ENCODE measurements at regions not wholly inside any gene's neighbourhood (a gene's known extent, or its start where the extent isn't known, plus 50 kb on each side); places are given as distances from the start of the nearest gene placed in this dataset.

GRCh38 chr1:61533546-61533945 is 191.4 kb downstream of the TM2D1 start (continued):
- no peak for TF ChIP-seq GFI1B (tag by site-specific recombination; IDR thresholded peaks at IDR 0.05)
- TF ChIP-seq ATF2 (tag by site-specific recombination; IDR thresholded peaks at IDR 0.05; ENCODE audit: low read depth): no peak
- TF ChIP-seq ZNF354C (tag by site-specific recombination; IDR thresholded peaks at IDR 0.05; ENCODE audit: borderline replicate concordance, low read depth): no peak
- TF ChIP-seq ZNF529 (tag by site-specific recombination; IDR thresholded peaks at IDR 0.05; ENCODE audit: insufficient replicate concordance): no peak
- TF ChIP-seq ZNF704 (tag by site-specific recombination; IDR thresholded peaks at IDR 0.05): no peak
- TF ChIP-seq TRIM28 (IDR thresholded peaks at IDR 0.05; ENCODE audit: borderline replicate concordance, low read length): no peak
- TF ChIP-seq ZNF292 (tag by site-specific recombination; IDR thresholded peaks at IDR 0.05; ENCODE audit: borderline replicate concordance, low read depth): no peak
- no peak for TF ChIP-seq ZNF335 (tag by site-specific recombination; conservative IDR thresholded peaks at IDR 0.05)
- TF ChIP-seq ZNF791 (tag by site-specific recombination; IDR thresholded peaks at IDR 0.05): no peak
- TF ChIP-seq ZNF580 (tag by site-specific recombination; IDR thresholded peaks at IDR 0.05): no peak
- no peak for TF ChIP-seq ZNF518A (tag by site-specific recombination; conservative IDR thresholded peaks at IDR 0.05; ENCODE audit: low read depth)

- ChIA-PET POLR2A (no interaction called here), CTCF (interaction anchor here (0.9 kb wide), 1 partner anchor 58 kb away, joined by 3 read pairs; no protein-coding TSS in a partner anchor)
- H3K4me3 ChIP-seq (ENCODE audit: low read depth, low read length): no peak overlapping the region
- no peak overlapping the region for H3K27ac ChIP-seq (ENCODE audit: extremely low read depth, low read depth, low read length)
- H3K36me3 ChIP-seq (ENCODE audit: control insufficient read depth in 2 of 2, insufficient read depth in 1 of 2, low read length in 2 of 2): no peaks in the 10 kb centered on the region
- H3K4me1 ChIP-seq (ENCODE audit: control insufficient read depth, insufficient read depth, low read length): no peaks in the 10 kb centered on the region
- H3K9me3 ChIP-seq (ENCODE audit: control insufficient read depth, insufficient read depth, low read depth, low read length): no peaks in the 10 kb centered on the region
- TF ChIP-seq REPIN1 (tag by site-specific recombination; IDR thresholded peaks at IDR 0.05; ENCODE audit: low read depth): no peak
- no peak for TF ChIP-seq SCRT1 (tag by site-specific recombination; IDR thresholded peaks at IDR 0.05; ENCODE audit: borderline replicate concordance)
- TF ChIP-seq SETDB1 (IDR thresholded peaks at IDR 0.05; ENCODE audit: insufficient read length, low read length): no peak
- no peak for TF ChIP-seq ZNF747 (tag by site-specific recombination; IDR thresholded peaks at IDR 0.05)
- TF ChIP-seq ZNF426 (tag by site-specific recombination; IDR thresholded peaks at IDR 0.05): no peak
- TF ChIP-seq ZNF341 (tag by site-specific recombination; IDR thresholded peaks at IDR 0.05; ENCODE audit: low read depth): no peak
- no peak for TF ChIP-seq ZNF423 (tag by site-specific recombination; IDR thresholded peaks at IDR 0.05)
- no peak for TF ChIP-seq ZNF776 (tag by site-specific recombination; IDR thresholded peaks at IDR 0.05; ENCODE audit: borderline replicate concordance)
- TF ChIP-seq ZNF792 (tag by site-specific recombination; IDR thresholded peaks at IDR 0.05): no peak
- TF ChIP-seq ZFP3 (tag by site-specific recombination; IDR thresholded peaks at IDR 0.05; ENCODE audit: low read depth): no peak
- TF ChIP-seq ZNF768 (tag by site-specific recombination; IDR thresholded peaks at IDR 0.05): no peak
- TF ChIP-seq ZNF449 (tag by site-specific recombination; IDR thresholded peaks at IDR 0.05): no peak
- no peak for TF ChIP-seq KLF9 (tag by site-specific recombination; IDR thresholded peaks at IDR 0.05; ENCODE audit: low read depth)
- no peak for TF ChIP-seq ZNF10 (tag by site-specific recombination; IDR thresholded peaks at IDR 0.05)
- no peak for TF ChIP-seq ZNF335 (tag by site-specific recombination; conservative IDR thresholded peaks at IDR 0.05)
These were observed 193.2 kb downstream of the TM2D1 start for GRCh38 chr1:61531716-61532115.

Measured in HEK293 (cell line).